ENCODE measurements at regions not wholly inside any gene's neighbourhood (a gene's known extent, or its start where the extent isn't known, plus 50 kb on each side); places are given as distances from the start of the nearest gene placed in this dataset.

GRCh38 chr7:81235997-81236396 lies 317.1 kb upstream of the SEMA3C start:
- ChIA-PET CTCF (no interaction called here), POLR2A (no interaction called here)
- intact Hi-C loops (cut with micrococcal nuclease): loop anchor here (5.0 kb wide), 1 partner anchor 1179 kb away; no protein-coding TSS in a partner anchor
- TF ChIP-seq GATA2 (IDR thresholded peaks at IDR 0.05; ENCODE audit: insufficient read depth, insufficient read length, low read depth, low read length) (no peak), MYC (IDR thresholded peaks at IDR 0.05; ENCODE audit: low read depth, low read length) (no peak), FOS (IDR thresholded peaks at IDR 0.05; ENCODE audit: borderline replicate concordance, insufficient read depth, low read length) (no peak), EZH2 (IDR thresholded peaks at IDR 0.05; ENCODE audit: borderline replicate concordance, low read depth, low read length, severe bottlenecking) (no peak), JUN (IDR thresholded peaks at IDR 0.05; ENCODE audit: borderline replicate concordance, insufficient read depth, insufficient read length, low read depth) (no peak), POLR2AphosphoS5 (IDR thresholded peaks at IDR 0.05; ENCODE audit: insufficient read depth, low read depth, low read length) (no peak), POLR2A (IDR thresholded peaks at IDR 0.05; ENCODE audit: low read depth, low read length) (no peak), MAX (IDR thresholded peaks at IDR 0.05; ENCODE audit: insufficient read depth, insufficient read length) (no peak), CTCF (IDR thresholded peaks at IDR 0.05; ENCODE audit: extremely low read depth in 1 of 2, insufficient read depth in 1 of 2, low read depth in 1 of 2, low read length in 2 of 2) (no peak)
- DNase-seq (ENCODE audit: low read depth, low spot score): no peak
- BruUV-seq (replicated peaks): no TSS peak
- Histone ChIP-seq H4K20me1 (replicated peaks; ENCODE audit: control insufficient read depth, extremely low read depth, insufficient read depth, low read length) (no peaks in the 10 kb centered on the region), H3K27ac (ENCODE audit: insufficient read depth, low read depth, low read length) (no peak overlapping the region), H3K9ac (replicated peaks; ENCODE audit: extremely low read depth, insufficient read depth, low read length) (no peak overlapping the region), H3K36me3 (ENCODE audit: control insufficient read depth in 2 of 2, extremely low read depth in 1 of 2, insufficient read depth in 2 of 2, low read length in 2 of 2) (no peaks in the 10 kb centered on the region), H3K4me1 (ENCODE audit: control insufficient read depth, extremely low read depth, insufficient read depth, low read length) (no peaks in the 10 kb centered on the region), H3K4me3 (replicated peaks in 1 of 3; ENCODE audit: insufficient read depth in 1 of 3, low read depth in 1 of 3, low read length in 3 of 3) (no peak overlapping the region), H3K9me1 (replicated peaks; ENCODE audit: control insufficient read depth, extremely low read depth, insufficient read depth, low read length) (no peaks in the 10 kb centered on the region), H3K9me3 (replicated peaks; ENCODE audit: control insufficient read depth, insufficient read depth, low read length) (no peaks in the 10 kb centered on the region), H3K4me2 (ENCODE audit: insufficient read depth, low read length) (no peak overlapping the region), H3K27me3 (ENCODE audit: control insufficient read depth in 2 of 2, insufficient read depth in 2 of 2, low read length in 2 of 2) (peaks cover 0 to 3% of the 10 kb centered on the region in 2 experiments), H2AFZ (ENCODE audit: low read depth, low read length) (no peak overlapping the region), H3K79me2 (ENCODE audit: control insufficient read depth, insufficient read depth, low read length) (no peaks in the 10 kb centered on the region)
- FAIRE-seq: no peak
- dilution Hi-C loops (cut with MboI; ENCODE audit: extremely low pct_ligation_motif_present, low sequenced_read_pairs): no loop called here
